ENCODE measurements at regions not wholly inside any gene's neighbourhood (a gene's known extent, or its start where the extent isn't known, plus 50 kb on each side); places are given as distances from the start of the nearest gene placed in this dataset.
"Not testable (repeated sequence)": the region's sequence is repeated elsewhere in the genome, so short reads cannot be mapped to it uniquely, and the experiment has no call there.

- DNase-seq, result no peak
These were observed 63.2 kb downstream of the NENF start for GRCh38 chr1:212495766-212496494.

GRCh38 chr1:212496682-212497081 is 64.0 kb downstream of the NENF start:
- DNase-seq, result no peak

DNA sequence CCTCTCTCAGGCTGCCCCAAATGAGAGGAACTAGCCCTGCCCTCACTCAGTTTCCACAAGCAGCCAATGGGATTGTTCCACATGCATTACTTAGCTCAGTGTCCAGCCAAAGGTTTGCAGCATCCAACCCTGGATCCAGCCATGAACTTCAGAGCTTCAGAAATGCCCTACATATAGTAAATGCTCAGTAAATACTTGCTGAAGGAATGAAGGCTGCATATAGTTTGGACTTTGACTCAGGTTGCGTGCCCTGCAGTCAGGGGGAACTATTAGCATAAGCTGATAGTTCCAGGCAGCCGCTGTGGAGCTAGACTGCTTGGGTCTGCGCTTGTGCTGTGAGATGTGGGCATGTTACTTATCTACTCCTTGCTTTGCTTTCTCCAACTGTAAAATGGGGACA is 64.8 kb downstream of the NENF start:
- DNase-seq, result no peak

- DNase-seq, result no peak
These were observed 65.7 kb downstream of the NENF start for GRCh38 chr1:212498283-212499040.

GRCh38 chr1:212500351-212500750 is 67.6 kb downstream of the NENF start:
- no peak for DNase-seq

GRCh38 chr1:212500983-212501382 is 68.3 kb downstream of the NENF start:
- no peak for DNase-seq

DNA sequence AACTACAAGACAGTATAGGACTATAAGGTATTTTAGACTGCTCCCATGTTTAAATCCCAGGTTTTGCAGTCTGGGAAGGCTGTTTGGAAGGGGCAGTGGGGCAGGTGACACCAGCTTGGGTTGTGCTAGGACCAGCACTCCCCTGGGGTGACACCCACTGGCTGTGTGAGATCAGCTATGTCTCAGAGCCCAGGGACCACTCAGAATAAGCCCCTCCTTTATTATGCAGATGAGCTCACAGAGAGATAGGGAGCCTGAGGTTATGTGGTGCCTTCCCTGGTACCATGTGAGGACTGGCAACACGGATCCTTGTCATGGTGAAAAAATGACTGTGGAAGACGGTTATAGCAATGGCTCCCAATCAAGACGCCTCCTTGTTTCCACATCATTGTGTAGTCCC is 71.0 kb downstream of the NENF start:
- no peak for DNase-seq

- no peak for DNase-seq
These were observed 71.6 kb downstream of the NENF start for GRCh38 chr1:212504171-212504803.

- no peak for DNase-seq
These were observed 73.9 kb downstream of the NENF start for GRCh38 chr1:212506666-212507065.

- no peak for DNase-seq
These were observed 74.6 kb downstream of the NENF start for GRCh38 chr1:212507369-212507768.

DNA sequence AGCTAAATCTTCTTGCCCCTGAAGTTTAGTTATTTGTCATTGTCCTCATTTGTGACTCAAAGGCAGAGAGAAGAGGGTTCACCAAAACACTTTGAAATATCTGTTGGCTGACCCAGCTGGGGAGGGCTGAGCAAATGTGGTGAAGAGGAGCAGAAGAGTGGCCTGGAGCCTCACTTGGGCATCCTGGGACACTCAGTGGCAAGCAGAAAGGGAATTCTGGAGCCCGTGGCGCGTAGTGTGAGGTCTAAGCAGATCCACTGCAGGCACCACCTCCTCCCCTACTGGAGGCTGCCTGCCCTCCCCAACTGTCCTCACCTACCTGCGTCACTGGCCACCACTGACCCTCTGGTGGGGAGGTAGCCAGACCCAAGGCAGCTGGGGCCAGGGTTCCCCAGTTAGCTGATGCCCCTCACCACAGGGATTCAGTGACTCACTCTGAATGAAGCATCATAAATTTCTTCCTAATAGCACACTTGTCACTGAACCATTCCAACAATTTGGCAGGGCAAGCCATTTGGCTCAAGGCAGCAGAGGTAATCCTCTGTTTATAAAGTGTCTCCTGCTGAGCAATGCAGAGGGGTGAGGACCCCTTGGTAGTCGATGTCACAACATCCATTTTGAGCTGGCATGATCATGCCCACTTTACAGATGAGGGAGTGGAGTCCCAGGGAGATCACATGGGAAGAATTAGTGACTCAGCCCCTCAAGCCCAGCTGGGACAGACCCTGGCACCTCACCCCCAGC is 80.3 kb downstream of the NENF start:
- DNase-seq, result no peak

GRCh38 chr1:212513586-212513985 is 80.9 kb downstream of the NENF start:
- DNase-seq, result no peak

GRCh38 chr1:212514056-212514614 is 81.4 kb downstream of the NENF start:
- DNase-seq, result peak; percentile 11

GRCh38 chr1:212514782-212515181 is 82.1 kb downstream of the NENF start:
- no peak for DNase-seq

GRCh38 chr1:212515329-212515760 is 82.6 kb downstream of the NENF start:
- DNase-seq, result no peak

- DNase-seq, result not testable (repeated sequence)
These were observed 83.3 kb downstream of the NENF start for GRCh38 chr1:212516012-212516411.

GRCh38 chr1:212518188-212519054 is 85.7 kb downstream of the NENF start:
- DNase-seq, result no peak

GRCh38 chr1:212519131-212519530 is 86.4 kb downstream of the NENF start:
- DNase-seq, result no peak

DNA sequence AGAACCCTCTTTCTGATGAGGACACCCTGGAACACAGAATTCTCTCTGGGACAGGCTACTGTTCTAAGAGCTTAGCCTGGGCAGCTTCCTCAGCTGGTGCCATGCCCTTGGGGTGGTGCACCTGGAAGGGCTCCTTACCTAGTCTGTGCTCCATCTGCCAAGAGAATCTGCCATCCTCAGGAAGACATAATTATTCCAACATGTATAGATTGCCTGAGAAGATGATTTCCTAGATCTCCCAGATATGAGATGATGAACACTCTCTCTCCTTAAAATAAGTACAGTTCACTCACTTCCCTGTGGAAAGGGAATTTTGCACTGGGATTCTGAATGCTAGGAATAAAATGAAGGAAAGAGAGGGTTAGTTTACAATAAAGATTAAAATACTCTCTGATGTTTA is 87.6 kb downstream of the NENF start:
- no peak for DNase-seq

DNA sequence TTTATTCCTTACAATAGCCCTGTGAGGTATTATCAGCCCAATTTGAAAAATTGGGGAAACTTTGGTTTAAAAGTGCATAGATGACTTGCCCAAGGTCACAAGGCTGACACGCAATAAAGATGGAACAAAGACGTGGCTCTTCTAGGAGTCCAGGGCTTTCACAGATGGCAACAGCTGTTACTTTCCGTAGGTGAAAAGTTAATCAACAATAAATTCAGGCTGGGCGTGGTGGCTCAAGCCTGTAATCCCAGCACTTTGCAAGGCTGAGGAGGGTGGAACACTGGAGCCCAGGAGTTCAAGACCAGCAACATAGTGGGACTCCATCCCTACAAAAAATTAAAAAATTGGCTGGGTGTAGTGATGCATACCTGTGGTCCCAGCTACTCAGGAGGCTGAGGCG is 87.8 kb upstream of the ATF3 start:
- DNase-seq, result no peak

- DNase-seq, result no peak
These were observed 83.0 kb upstream of the ATF3 start for GRCh38 chr1:212525479-212526110.

Measured in stimulated activated CD4-positive, alpha-beta T cell treated with anti-CD3 and anti-CD28 coated beads, Interleukin-4, amount 100 ng/mL, for 1 hour (primary cell).